ENCODE measurements at regions not wholly inside any gene's neighbourhood (a gene's known extent, or its start where the extent isn't known, plus 50 kb on each side); places are given as distances from the start of the nearest gene placed in this dataset.
A peak's percentile ranks its signal among the peaks of the same experiment; 100 is the strongest.

DNA sequence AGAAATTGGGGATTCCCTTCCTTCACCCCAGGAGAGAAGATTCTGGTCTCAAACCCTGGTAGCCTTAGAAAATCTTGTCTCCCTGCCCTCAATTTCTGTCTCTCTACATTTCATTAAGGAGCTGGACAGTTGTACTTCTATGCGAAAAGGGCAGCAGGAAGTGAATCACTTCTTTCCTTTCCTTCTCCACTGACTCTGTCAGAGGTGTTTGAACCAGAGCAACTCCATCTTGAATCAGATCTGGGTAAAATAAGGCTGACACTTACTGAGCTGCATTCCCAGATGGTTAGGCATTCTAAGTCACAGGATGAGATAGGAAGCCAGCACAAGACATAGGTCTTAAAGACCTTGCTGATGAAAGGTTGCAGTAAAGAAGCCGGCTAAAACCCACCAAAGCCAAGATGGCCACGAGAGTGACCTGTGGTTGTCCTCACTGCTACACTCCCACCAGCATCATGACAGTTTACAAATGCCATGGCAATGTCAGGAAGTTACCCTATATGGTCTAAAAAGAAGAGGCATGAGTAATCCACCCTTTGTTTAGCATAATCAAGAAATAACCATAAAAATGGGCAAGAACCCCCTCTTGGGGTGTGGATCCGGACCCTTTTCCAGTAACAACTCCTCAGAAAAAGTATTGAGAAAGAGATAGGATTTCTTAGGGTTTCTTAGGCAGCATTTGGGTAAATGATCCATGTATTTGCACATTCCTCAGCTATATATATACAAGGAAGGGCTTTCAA, 95.8 kb upstream of the PLCB4 start:
- Histone ChIP-seq H3K27me3 (no peaks in the 10 kb centered on the region), H3K4me1 (peaks cover 0 to 10% (median 5%) of the 10 kb centered on the region in 3 donors), H3K27ac (no peak overlapping the region), H3K9me3 (no peaks in the 10 kb centered on the region), H3K4me3 (no peak overlapping the region), H3K36me3 (no peaks in the 10 kb centered on the region)
- no peak for ATAC-seq
- 95 to 96% methylated on average over 2 to 4 of the region's 4 CpGs for WGBS, 2 donors (ENCODE audit: low coverage in 1 of 2)
- TF ChIP-seq POLR2A (IDR thresholded peaks at IDR 0.05) (no peak), POLR2AphosphoS5 (IDR thresholded peaks at IDR 0.05) (no peak), EP300 (IDR thresholded peaks at IDR 0.05) (no peak)
- TF ChIP-seq, protein P1, sequence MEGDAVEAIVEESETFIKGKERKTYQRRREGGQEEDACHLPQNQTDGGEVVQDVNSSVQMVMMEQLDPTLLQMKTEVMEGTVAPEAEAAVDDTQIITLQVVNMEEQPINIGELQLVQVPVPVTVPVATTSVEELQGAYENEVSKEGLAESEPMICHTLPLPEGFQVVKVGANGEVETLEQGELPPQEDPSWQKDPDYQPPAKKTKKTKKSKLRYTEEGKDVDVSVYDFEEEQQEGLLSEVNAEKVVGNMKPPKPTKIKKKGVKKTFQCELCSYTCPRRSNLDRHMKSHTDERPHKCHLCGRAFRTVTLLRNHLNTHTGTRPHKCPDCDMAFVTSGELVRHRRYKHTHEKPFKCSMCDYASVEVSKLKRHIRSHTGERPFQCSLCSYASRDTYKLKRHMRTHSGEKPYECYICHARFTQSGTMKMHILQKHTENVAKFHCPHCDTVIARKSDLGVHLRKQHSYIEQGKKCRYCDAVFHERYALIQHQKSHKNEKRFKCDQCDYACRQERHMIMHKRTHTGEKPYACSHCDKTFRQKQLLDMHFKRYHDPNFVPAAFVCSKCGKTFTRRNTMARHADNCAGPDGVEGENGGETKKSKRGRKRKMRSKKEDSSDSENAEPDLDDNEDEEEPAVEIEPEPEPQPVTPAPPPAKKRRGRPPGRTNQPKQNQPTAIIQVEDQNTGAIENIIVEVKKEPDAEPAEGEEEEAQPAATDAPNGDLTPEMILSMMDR (IDR thresholded peaks at IDR 0.05): no peak

DNA sequence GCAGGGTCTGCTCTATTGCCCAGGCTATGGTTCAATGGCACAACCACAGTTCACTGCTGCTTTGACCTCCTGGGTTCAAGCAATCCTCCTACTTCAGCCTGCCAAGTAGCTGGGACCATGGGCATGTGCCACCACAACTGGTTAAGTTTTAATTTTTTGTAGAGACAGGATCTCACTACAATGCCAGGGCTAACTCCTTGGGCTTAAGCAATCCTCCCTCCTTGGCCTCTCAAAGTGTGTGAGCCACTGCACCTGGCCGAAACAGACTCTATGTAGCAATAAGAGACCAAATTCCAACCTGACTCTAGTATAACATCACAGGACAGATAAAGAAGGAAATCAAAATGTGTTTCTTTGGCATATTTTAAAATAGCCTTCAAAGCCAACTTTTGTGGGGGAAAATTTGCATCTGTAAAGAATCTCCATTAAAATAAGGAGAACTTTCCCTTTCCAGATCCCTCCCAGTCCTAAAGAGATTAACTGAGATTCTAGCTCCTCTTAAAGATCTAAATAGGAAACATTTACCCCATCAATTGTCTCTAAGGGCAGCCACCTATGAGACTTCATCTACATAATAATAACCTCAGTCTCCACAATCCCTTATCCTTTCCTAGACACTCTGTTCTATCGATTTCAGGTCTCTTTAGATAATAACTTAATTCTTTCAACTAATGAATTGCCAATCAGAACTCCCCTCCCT, 94.7 kb upstream of the PLCB4 start:
- TF ChIP-seq POLR2AphosphoS5 (IDR thresholded peaks at IDR 0.05): no peak
- TF ChIP-seq, protein P1 (IDR thresholded peaks at IDR 0.05): no peak
- no peak for TF ChIP-seq POLR2A (IDR thresholded peaks at IDR 0.05)
- no peak for TF ChIP-seq EP300 (IDR thresholded peaks at IDR 0.05)
- Histone ChIP-seq H3K4me1 (peaks cover 0 to 1% (median 0%) of the 10 kb centered on the region in 3 donors), H3K27ac (no peak overlapping the region), H3K27me3 (no peaks in the 10 kb centered on the region), H3K36me3 (no peaks in the 10 kb centered on the region), H3K9me3 (no peaks in the 10 kb centered on the region), H3K4me3 (no peak overlapping the region)
- no peak for ATAC-seq
- 87 to 94% methylated on average over 1 to 2 of the region's 2 CpGs for WGBS, 2 donors (ENCODE audit: low coverage in 1 of 2)

DNA sequence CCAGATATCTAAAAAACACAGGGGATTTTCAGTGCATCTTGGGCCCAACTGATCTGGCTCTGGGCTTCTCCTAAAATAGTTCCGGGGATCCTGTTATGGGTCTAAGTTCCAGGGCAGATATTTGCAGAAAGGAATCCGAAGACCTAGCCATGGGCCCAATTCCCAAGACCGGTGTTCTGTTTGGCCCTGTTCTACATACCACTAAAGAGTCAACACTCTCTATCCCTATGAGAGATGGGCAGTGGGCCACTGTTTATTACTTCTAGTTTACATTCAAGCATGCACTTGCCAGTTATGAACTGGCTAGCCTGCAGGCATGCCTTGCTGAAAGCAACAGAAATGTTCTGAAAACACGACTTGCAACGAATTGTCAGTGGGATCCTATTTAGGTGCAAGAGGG, 87.4 kb upstream of the PLCB4 start:
- peak; percentile 68 for TF ChIP-seq POLR2AphosphoS5 (IDR thresholded peaks at IDR 0.05)
- no peak for TF ChIP-seq EP300 (IDR thresholded peaks at IDR 0.05)
- 53 to 64% methylated on average over 4 to 5 of the region's 5 CpGs for WGBS, 2 donors (ENCODE audit: low coverage in 1 of 2)
- Histone ChIP-seq H3K9me3 (no peaks in the 10 kb centered on the region), H3K4me3 (no peak overlapping the region), H3K36me3 (no peaks in the 10 kb centered on the region), H3K27me3 (no peaks in the 10 kb centered on the region), H3K4me1 (peaks cover 0 to 19% (median 2%) of the 10 kb centered on the region in 3 donors), H3K27ac (peak overlapping the region in 2 of 4 donors; percentile 33 to 35)
- ATAC-seq: peak; percentile 84

DNA sequence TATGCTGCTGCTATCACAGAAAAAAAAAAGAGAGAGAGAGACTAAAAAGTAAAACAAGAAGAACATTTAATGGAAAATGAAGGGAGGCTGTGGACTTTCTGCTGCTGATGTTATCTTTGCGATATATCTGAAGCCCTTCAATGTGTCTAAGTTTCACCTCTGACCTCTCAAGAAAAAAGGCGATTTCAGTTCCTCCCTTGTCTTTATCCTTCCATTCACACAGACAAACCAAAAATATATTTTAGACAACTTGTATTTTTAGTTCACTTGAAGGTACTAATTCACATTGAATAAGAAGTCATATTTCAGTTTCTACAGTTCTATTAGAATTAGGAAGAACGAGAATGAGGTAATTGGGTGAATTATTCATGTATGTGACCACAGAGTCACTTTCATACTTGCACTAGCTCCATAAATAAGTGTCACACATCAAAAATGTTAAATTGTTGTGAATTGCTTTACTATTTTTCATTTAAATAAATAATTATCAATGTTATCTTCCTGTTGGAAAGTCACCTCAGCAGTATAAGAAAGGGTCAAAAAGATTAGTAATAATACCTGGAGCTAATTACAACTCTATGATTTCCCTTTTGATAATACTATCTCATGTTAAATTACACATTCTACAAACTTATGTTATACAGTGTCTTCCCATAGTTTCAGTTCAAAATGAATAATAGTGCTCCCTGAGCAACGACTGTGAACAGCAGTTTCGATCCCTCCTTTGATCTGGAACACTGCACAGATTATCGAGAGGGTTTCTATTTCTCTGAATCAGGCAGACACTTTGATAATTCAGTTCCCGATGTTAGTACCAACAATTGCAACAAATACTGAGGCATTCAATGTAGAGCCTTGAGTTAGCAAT, 85.2 kb upstream of the PLCB4 start:
- Histone ChIP-seq H3K27ac (no peak overlapping the region), H3K4me3 (no peak overlapping the region), H3K9me3 (no peaks in the 10 kb centered on the region), H3K4me1 (peaks cover 0 to 19% (median 2%) of the 10 kb centered on the region in 3 donors), H3K36me3 (no peaks in the 10 kb centered on the region), H3K27me3 (no peaks in the 10 kb centered on the region)
- TF ChIP-seq, protein P1 (IDR thresholded peaks at IDR 0.05): no peak
- no peak for TF ChIP-seq EP300 (IDR thresholded peaks at IDR 0.05)
- no peak for TF ChIP-seq POLR2AphosphoS5 (IDR thresholded peaks at IDR 0.05)
- TF ChIP-seq POLR2A (IDR thresholded peaks at IDR 0.05): no peak
- ATAC-seq: no peak
- 81 to 85% methylated on average over 7 of the region's 7 CpGs for WGBS, 2 donors (ENCODE audit: low coverage in 1 of 2)

DNA sequence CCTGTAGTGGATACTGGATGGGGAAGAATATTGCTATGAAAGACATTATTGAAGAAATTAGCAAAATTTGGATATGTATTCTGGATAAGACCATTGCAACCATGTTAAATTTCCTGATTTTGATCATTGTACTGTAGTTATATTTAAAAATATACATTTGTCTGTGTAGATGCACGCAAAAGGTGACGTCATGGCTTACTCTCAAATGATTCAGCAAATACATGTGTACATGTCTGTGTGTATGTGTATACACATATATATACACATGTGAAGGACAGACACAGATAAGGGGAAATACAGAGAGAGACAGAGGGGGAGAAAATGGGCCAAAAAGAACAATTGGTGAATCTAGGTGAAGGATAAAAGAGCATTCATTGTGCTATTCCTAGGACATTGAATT, 82.3 kb upstream of the PLCB4 start:
- no peak overlapping the region for H3K4me3 ChIP-seq
- WGBS, 2 donors (ENCODE audit: low coverage in 1 of 2): 89 to 100% methylated on average over 2 of the region's 2 CpGs
- H3K27me3 ChIP-seq: no peaks in the 10 kb centered on the region
- H3K36me3 ChIP-seq: no peaks in the 10 kb centered on the region
- no peak overlapping the region for H3K27ac ChIP-seq
- H3K4me1 ChIP-seq: peaks cover 0 to 7% (median 2%) of the 10 kb centered on the region in 3 donors
- no peaks in the 10 kb centered on the region for H3K9me3 ChIP-seq
- TF ChIP-seq, protein P1 (IDR thresholded peaks at IDR 0.05): no peak
- TF ChIP-seq POLR2A (IDR thresholded peaks at IDR 0.05) (no peak), EP300 (IDR thresholded peaks at IDR 0.05) (no peak), POLR2AphosphoS5 (IDR thresholded peaks at IDR 0.05) (no peak)
- no peak for ATAC-seq
